ENCODE measurements at regions not wholly inside any gene's neighbourhood (a gene's known extent, or its start where the extent isn't known, plus 50 kb on each side); places are given as distances from the start of the nearest gene placed in this dataset.
A peak's percentile ranks its signal among the peaks of the same experiment; 100 is the strongest.

DNA sequence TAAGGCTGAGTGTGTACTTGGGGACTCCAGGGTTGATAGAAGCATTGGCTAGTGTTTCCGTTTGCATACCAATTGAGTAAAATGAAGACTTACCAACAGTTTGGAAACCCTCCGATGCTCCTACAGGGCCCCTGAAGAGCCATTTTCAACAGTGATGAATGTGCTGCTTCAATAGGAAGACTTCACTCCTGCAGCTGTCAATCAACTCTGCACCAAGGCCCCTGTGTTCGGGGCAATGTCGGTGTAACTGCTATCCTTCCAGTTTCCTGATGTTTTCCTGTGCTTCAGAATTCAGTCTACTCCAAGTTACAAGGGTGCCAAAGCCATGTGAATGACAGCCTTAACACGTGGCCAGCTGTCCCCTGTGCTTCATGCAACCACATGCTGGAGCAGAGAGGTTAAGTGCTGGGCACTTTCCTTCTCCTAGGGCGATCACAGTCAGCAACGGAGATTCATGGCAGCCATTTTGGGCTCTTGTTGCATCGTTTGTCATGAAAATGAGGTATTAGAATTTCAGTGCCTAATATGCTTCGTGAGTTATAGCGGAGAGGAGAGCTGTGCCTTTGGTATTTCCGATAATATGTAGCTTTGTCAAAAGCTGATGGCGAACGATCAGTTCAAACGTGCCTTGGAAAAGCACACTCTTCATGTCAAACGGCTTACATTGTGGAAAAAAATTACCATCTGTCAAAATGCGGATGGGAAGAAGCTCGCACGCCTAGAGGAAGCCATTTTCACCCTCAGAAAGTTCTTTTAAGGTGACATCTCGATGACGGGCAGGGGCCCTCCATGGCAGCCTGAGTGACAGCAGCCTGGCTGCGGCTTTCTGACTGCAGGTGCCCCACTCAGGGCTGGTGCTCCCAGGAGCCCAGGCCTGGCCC, 287.8 kb downstream of the ACTR3B start:
- H3K36me3 ChIP-seq (ENCODE audit: insufficient read depth, low read length), result no peaks in the 10 kb centered on the region
- peak overlapping the region; percentile 50 for H3K4me2 ChIP-seq (ENCODE audit: low read length)
- H3K4me3 ChIP-seq (ENCODE audit: low read length), result peak overlapping the region; percentile 49
- no peaks in the 10 kb centered on the region for H3K27me3 ChIP-seq (ENCODE audit: insufficient read depth, low read depth, low read length)
- peak overlapping the region; percentile 67 for H3K9ac ChIP-seq (ENCODE audit: low read length)
- H2AFZ ChIP-seq (ENCODE audit: low read depth, low read length), result no peak overlapping the region
- H3F3A ChIP-seq (ENCODE audit: insufficient read depth, low read length, poor library complexity, severe bottlenecking), result no peaks in the 10 kb centered on the region
- peak; percentile 19 for TF ChIP-seq RAD21 (conservative IDR thresholded peaks at IDR 0.05)
- TF ChIP-seq, protein P1, sequence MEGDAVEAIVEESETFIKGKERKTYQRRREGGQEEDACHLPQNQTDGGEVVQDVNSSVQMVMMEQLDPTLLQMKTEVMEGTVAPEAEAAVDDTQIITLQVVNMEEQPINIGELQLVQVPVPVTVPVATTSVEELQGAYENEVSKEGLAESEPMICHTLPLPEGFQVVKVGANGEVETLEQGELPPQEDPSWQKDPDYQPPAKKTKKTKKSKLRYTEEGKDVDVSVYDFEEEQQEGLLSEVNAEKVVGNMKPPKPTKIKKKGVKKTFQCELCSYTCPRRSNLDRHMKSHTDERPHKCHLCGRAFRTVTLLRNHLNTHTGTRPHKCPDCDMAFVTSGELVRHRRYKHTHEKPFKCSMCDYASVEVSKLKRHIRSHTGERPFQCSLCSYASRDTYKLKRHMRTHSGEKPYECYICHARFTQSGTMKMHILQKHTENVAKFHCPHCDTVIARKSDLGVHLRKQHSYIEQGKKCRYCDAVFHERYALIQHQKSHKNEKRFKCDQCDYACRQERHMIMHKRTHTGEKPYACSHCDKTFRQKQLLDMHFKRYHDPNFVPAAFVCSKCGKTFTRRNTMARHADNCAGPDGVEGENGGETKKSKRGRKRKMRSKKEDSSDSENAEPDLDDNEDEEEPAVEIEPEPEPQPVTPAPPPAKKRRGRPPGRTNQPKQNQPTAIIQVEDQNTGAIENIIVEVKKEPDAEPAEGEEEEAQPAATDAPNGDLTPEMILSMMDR (IDR thresholded peaks at IDR 0.05; ENCODE audit: poor library complexity, severe bottlenecking), result no peak
- peak; percentile 23 for TF ChIP-seq SMC3 (conservative IDR thresholded peaks at IDR 0.05; ENCODE audit: poor library complexity)
- TF ChIP-seq, protein P2, sequence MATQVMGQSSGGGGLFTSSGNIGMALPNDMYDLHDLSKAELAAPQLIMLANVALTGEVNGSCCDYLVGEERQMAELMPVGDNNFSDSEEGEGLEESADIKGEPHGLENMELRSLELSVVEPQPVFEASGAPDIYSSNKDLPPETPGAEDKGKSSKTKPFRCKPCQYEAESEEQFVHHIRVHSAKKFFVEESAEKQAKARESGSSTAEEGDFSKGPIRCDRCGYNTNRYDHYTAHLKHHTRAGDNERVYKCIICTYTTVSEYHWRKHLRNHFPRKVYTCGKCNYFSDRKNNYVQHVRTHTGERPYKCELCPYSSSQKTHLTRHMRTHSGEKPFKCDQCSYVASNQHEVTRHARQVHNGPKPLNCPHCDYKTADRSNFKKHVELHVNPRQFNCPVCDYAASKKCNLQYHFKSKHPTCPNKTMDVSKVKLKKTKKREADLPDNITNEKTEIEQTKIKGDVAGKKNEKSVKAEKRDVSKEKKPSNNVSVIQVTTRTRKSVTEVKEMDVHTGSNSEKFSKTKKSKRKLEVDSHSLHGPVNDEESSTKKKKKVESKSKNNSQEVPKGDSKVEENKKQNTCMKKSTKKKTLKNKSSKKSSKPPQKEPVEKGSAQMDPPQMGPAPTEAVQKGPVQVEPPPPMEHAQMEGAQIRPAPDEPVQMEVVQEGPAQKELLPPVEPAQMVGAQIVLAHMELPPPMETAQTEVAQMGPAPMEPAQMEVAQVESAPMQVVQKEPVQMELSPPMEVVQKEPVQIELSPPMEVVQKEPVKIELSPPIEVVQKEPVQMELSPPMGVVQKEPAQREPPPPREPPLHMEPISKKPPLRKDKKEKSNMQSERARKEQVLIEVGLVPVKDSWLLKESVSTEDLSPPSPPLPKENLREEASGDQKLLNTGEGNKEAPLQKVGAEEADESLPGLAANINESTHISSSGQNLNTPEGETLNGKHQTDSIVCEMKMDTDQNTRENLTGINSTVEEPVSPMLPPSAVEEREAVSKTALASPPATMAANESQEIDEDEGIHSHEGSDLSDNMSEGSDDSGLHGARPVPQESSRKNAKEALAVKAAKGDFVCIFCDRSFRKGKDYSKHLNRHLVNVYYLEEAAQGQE (IDR thresholded peaks at IDR 0.05; ENCODE audit: borderline replicate concordance), result peak; percentile 76
- peak; percentile 33 for TF ChIP-seq MXI1 (conservative IDR thresholded peaks at IDR 0.05; ENCODE audit: poor library complexity, severe bottlenecking)
- TF ChIP-seq EP300 (conservative IDR thresholded peaks at IDR 0.05; ENCODE audit: poor library complexity, severe bottlenecking), result peak; percentile 97
- no peak for TF ChIP-seq EZH2 (IDR thresholded peaks at IDR 0.05; ENCODE audit: borderline replicate concordance, insufficient read depth, low read length, poor library complexity, severe bottlenecking)
- TF ChIP-seq TAF1 (IDR thresholded peaks at IDR 0.05; ENCODE audit: low read depth), result no peak
- peak; percentile 58 for TF ChIP-seq POLR2AphosphoS5 (IDR thresholded peaks at IDR 0.05)
- H3K9me3 ChIP-seq (ENCODE audit: low read length), result no peaks in the 10 kb centered on the region
- H4K20me1 ChIP-seq (ENCODE audit: insufficient read depth), result no peaks in the 10 kb centered on the region
- no peaks in the 10 kb centered on the region for H3K79me2 ChIP-seq (replicated peaks; ENCODE audit: insufficient read depth, low read length)
- peak overlapping the region; percentile 99 for H3K27ac ChIP-seq (ENCODE audit: low read length)
- H3K9me2 ChIP-seq (ENCODE audit: insufficient read depth, low read length), result no peaks in the 10 kb centered on the region

DNA sequence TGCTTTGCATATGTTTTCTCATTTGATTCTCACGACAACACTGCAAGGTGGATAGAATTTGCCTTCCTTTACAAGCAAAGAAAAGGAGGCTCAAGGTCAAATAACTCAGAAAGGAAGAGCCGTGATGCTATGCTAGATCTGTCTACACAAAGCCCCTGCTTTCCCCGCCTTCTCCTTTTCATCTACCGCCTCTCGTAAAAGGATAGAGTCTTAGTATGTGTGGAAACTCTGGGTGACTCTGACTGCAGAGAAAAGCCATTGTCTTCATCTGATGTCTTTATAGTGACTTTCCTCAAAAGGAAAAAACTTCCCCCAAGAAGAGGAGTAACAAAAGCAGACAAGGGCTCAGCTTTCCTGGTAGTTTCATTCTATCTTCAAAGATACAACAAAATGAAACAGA, 292.7 kb downstream of the ACTR3B start:
- TF ChIP-seq MXI1 (conservative IDR thresholded peaks at IDR 0.05; ENCODE audit: poor library complexity, severe bottlenecking), result no peak
- no peak for TF ChIP-seq EP300 (conservative IDR thresholded peaks at IDR 0.05; ENCODE audit: poor library complexity, severe bottlenecking)
- TF ChIP-seq RAD21 (conservative IDR thresholded peaks at IDR 0.05), result no peak
- H3K9me3 ChIP-seq (ENCODE audit: low read length), result no peaks in the 10 kb centered on the region
- no peaks in the 10 kb centered on the region for H3K27me3 ChIP-seq (ENCODE audit: insufficient read depth, low read depth, low read length)
- H3K27ac ChIP-seq (ENCODE audit: low read length), result no peak overlapping the region
- no peaks in the 10 kb centered on the region for H3K79me2 ChIP-seq (replicated peaks; ENCODE audit: insufficient read depth, low read length)
- H2AFZ ChIP-seq (ENCODE audit: low read depth, low read length), result no peak overlapping the region
- H3K9ac ChIP-seq (ENCODE audit: low read length), result no peak overlapping the region
- no peaks in the 10 kb centered on the region for H3K36me3 ChIP-seq (ENCODE audit: insufficient read depth, low read length)
- no peak overlapping the region for H3K4me2 ChIP-seq (ENCODE audit: low read length)
- no peaks in the 10 kb centered on the region for H3K9me2 ChIP-seq (ENCODE audit: insufficient read depth, low read length)
- H3K4me3 ChIP-seq (ENCODE audit: low read length), result no peak overlapping the region
- H4K20me1 ChIP-seq (ENCODE audit: insufficient read depth), result no peaks in the 10 kb centered on the region
- no peaks in the 10 kb centered on the region for H3F3A ChIP-seq (ENCODE audit: insufficient read depth, low read length, poor library complexity, severe bottlenecking)
